ENCODE measurements at regions not wholly inside any gene's neighbourhood (a gene's known extent, or its start where the extent isn't known, plus 50 kb on each side); places are given as distances from the start of the nearest gene placed in this dataset.
"Not testable (repeated sequence)": the region's sequence is repeated elsewhere in the genome, so short reads cannot be mapped to it uniquely, and the experiment has no call there.

- no peak for DNase-seq
These were observed 532.2 kb downstream of the CHSY3 start for GRCh38 chr5:130436430-130436829.

DNA sequence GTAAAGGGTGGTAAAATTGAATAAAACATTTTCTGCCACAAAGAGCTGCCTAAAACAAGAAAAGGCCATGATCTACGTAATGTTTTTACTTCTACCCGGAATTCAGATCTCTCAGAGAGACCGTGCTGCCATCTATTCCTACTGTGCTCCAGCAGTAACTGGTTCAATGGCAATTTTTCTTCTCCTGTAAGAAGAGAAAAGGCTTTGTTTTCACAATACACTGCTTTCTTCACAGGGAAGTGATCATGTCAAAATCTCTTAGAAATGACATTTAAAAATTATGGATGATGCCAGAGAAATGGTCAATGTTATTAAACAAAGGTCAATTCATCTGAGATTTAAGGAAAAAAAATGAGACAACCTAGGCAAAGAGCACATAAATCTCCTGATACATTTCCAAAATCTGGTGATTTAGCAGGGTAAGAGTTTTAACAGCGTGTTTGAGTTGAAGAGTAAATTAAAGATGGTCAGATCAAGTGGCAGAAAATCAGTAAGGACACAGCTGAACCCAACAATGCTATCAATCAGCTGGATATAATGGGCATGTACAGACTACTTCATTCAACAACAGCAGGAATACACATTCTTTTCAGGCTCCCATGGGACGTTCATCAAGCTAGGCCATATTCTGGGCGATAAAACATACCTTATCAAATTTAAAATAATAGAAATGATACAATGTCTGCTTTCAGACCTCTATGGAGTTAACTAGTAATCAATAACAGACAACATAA, 523.1 kb downstream of the CHSY3 start:
- no peak for DNase-seq

DNA sequence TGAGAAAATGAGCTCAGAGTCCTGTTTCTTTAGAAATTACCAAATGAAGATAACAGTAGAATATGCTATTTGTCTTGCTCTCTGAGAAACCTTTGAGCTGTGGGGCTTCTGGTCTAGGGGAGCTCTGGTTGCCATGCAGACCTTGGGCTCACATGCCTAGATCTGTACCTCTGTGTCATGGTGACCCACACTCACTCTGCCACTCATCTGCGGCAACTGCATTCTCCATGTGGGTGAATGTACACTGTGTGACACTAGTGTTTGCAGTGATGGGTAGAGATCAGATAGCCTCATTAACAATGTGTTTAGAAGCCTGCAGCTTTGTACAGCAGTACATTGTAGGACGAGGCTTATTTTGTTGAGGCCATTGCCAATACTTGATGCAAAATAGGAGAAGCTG, 521.2 kb downstream of the CHSY3 start:
- DNase-seq, result no peak

GRCh38 chr5:130424341-130424740, 520.1 kb downstream of the CHSY3 start:
- no peak for DNase-seq

DNA sequence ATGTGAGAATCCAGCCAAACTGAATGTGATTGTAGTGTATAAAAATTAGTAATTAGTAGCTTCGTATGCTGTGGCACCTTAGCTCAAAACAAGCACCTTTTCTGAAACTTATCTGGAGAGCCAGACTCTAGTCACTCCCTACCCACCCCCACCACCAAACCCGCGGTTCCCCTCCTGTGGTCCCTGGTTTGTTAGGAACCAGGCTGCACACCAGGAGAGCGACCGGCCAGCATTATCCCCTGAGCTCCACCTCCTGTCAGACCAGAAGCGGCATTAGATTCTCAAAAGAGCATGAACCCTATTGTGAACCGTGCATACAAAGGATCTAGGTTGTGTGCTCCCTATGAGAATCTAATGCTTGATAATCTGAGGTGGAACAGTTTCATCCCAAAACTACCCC, 498.6 kb downstream of the CHSY3 start:
- no peak for DNase-seq

- peak; percentile 74 for DNase-seq
These were observed 495.8 kb downstream of the CHSY3 start for GRCh38 chr5:130400091-130400490.

- no peak for DNase-seq
These were observed 494.6 kb downstream of the CHSY3 start for GRCh38 chr5:130398825-130399224.

DNA sequence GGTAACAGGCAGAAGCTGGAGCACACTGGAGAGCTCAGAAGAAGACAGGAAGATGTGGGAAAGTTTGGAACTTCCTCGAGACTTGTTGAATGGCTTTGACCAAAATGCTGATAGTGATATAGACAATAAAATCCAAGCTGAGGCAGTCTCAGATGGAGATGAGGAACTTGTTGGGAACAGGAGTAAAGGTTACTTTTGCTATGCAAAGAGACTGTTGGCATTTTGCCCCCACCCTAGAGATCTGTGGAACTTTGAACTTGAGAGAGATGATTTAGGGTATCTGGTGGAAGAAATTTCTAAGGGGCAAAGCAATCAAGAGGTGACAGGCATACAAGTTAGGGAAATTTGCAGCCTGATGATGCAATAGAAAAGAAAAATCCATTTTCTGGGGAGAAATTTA, 493.5 kb downstream of the CHSY3 start:
- DNase-seq, result not testable (repeated sequence)

GRCh38 chr5:130397132-130397531, 492.9 kb downstream of the CHSY3 start:
- no peak for DNase-seq

DNA sequence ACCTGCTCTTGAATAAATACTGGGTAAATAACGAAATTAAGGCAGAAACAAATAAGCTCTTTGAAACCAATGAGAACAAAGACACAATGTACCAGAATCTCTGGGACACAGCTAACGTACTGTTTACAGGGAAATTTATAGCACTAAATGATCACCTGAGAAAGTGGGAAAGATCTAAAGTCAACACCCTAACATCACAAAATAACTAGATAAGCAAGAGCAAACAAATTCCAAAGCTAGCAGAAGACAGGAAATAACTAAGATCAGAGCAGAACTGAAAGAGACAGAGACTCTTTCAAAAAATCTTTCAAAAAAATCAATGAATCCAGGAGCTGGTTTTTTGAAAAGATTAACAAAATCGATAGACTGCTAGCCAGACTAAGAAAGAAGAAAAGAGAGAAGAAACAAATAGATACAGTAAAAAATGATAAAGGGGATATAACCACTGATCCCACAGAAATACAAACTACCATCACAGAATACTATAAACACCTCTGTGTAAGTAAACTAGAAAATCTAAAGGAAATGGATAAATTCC, 487.5 kb downstream of the CHSY3 start:
- DNase-seq, result not testable (repeated sequence)

DNA sequence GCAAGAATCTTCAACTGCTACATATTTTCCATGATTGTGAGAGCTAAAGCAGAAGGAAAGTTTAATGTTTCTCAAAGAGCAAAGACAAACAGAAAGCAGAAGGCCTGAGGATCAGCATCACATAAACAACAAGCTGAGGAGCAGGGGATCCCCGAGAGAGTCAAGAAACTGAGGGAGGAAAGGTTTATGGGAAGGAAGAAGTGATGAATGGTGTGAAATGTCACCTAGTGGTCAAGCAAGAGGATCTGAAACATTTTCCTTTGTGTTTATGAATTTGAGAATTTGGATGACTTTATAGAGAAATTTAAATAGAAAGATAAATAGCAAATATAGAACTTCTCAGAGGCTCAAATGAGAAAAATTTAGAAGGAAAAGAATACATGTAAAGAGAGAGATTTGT, 481.9 kb downstream of the CHSY3 start:
- DNase-seq, result no peak

DNA sequence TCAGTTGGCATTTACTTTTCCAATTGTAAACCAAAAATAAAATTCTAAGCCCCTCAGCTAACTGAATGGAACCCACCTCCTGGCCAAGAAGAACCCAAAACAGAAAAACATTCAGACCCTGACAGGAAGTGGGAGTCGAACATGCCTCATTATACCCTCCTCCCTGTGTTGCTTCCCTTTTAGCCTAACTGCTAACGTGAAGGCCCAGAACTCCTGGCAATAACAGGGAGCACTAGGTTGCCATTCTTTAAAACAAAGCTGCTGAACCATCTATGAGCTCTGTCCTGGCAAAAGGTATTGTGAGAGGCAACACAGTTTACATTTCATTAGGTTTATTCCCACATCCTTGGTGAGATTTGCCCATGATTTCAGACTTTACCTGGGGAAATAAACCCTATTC, 481.4 kb downstream of the CHSY3 start:
- no peak for DNase-seq

DNA sequence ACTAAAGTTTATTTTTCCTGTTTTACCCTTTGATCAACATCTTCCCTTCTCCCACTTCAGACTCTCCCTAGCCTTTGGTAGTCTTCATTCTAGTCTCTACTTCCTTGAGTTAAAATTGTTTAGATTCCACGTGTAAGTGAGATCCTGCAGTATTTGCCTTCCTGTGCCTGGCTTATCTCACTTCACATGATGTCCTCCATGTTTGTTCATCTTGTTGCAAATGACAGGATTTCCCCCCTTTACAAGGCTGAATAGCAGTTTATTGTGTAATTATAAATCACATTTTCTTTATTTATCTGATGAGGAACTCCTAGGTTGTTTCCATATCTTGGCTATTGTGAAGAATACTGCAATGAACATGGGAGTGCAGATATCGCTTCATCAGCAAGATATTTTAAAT, 461.7 kb downstream of the CHSY3 start:
- DNase-seq, result no peak

DNA sequence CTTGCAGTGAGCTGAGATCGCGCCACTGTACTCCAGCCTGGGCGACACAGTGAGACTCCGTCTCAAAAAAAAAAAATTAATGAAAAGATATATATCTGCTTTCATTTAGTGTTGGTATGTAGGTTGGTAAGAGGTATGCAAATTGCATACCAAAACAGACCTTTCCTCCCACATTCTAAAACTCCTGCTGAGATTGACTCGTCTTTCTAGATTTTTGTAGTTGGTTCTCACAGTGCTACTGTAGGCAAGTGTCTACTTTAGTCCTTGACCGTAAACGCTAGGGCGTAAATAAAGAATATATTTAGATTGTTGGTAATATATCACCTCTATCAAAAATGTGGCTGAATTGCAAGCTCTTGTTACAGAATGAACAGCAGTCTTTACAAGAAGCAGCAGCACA, 445.9 kb downstream of the CHSY3 start:
- DNase-seq, result no peak

DNA sequence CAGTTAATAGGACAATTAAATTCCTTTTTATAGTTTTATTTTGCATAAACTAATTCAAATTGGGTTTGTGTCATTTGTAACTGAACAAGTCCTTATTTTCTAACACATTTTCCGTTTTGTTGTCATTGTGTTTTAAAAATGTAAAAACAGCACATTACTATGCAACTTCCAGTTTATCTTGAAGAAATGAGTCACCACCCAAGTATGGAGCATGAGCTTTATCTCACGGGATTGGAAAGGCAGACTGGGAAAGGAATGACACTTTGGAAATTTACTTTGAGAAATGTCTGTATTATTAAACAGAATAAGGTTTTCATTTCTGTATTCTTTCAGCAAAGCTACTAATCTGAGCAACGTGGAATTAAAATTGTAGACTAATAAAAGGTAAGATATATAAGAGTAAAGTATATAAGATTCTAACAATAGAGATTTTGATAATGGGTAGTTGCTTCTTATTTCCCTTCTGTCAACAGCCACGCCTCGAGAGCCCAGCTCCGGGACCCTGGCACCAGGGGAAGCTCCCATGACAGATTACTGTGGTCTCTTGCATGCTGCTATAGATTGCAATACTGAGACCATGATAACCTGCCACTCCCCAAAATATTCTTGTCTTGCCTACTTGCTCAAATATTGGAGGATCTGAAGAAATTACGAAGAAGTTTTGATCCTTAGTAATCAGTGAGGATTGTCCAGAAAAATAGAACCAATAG, 433.1 kb downstream of the CHSY3 start:
- peak; percentile 84 for DNase-seq

- peak; percentile 30 for DNase-seq
These were observed 430.9 kb downstream of the CHSY3 start for GRCh38 chr5:130335117-130335516.

- peak; percentile 79 for DNase-seq
These were observed 428.8 kb downstream of the CHSY3 start for GRCh38 chr5:130333089-130333488.

- no peak for DNase-seq
These were observed 427.1 kb downstream of the CHSY3 start for GRCh38 chr5:130331332-130331731.

DNA sequence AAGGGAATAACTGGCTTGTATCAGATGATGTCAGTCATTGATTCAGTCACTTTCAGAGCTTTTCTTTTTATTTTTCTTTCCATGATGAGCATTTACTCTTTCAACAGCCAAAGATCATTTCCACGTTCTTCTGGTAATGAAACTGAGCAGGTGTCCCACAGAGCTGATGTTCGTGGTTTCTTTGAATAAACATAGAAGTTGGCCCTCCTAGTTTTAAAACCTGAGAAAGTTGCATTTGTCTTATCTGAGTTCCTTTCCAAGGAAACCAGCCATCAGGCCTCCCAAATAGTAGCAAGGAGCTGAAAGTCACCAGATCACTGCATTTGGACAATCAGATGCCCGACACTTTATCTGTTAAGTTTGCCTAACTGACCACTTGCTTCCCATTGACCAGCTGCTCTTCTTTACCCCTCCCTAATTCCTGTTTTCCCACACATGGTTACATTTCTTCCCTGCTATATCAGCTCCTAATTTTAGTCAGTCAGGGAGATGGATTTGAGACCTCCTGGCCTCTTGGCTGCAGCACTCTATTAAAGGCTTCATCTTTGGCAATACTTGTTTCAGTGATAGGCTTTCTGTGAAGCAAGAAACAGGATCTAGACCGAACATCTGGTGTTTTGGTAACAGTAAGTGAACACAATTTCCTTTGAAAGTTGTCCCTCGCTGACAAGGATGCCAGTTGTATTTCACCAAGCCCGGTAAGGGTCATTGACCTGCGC, 420.8 kb downstream of the CHSY3 start:
- no peak for DNase-seq

DNA sequence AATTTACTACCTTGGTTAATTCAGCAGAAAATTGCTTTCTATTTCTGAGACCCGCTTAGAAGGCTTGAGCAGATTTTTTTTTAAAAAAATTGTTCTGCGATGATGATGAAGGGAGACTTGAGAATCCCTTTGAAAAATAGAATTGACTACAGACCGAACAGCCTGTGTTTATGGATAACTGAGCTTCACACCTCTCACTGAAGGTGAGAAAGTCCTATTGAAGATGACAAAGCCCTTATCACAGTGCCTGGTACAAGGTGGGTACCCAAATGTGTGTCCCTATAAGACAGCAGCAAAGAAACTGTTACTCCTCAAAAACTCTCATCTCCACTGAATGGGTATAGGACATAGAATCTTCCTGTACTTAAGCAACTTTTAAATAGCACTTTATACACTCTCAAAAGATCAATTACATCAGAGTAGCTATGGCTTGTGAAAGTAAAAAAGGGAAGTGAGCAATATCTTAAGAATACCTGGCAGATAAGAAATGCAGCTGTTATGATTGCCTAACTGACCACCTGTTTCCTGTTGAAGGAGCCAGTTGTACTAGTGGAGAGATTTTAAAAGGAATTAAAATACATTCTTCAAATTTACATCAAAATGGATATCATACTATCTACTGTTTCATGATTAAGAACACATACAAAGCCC, 419.7 kb downstream of the CHSY3 start:
- DNase-seq, result peak; percentile 83

- DNase-seq, result no peak
These were observed 417.7 kb downstream of the CHSY3 start for GRCh38 chr5:130321931-130322330.

DNA sequence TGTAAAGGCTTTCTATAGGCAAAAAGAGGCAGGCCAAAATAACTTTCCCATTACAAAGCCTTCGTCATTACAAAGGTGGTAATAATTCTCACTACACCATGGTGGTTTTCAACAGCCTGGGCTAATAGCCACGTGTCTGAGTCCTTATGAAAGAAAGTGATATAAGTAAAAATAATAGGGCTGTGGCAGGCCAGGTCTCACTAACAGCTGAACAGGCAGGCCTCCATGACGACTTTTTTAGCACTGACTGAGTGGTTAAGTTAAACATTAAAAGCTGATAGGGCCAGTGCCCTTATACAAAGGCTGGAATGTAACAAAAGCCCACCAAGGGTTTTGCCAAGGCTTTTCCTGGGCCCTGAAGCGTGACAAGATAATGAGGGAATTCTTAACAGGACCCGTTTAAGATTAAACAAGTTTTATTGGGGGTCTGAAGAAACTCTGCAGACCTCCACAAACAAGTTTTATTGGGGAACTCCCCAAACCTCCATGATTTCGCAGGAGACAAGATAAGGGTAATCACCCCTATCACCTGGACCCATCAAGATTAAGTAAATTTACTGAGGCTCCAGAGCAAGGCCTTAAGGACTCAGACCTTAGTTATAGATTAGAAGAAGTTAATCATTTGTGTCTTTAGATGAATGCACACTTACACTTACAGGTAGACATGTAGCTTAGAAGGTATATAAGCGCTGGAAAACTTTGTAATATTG, 412.9 kb downstream of the CHSY3 start:
- DNase-seq, result no peak

DNA sequence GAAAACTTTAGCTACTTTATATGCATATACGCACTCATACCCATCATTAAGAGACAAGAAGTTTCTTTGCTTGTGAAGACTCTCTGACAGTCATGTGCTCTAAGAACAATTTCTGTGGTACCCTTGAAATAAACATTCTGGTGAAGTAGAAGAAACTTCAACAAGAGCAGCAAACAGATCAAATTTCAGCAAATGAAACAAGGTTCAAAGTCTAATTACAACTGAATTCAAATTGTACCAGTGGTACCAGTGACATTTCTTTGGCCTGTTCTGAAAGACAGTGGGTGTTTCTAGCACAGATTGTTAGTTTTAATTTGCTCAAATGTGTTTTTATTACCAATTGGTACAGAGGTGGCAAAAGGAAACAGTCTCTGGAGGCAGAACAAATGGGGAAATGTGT, 391.0 kb downstream of the CHSY3 start:
- DNase-seq, result no peak
